Hematopoietic multipotent progenitor cell treated with erythropoietin and hydrocortisone succinate and interleukin-3 and kit ligand, for 8 days (in vitro differentiated cells): ENCODE measurements at regions not wholly inside any gene's neighbourhood (a gene's known extent, or its start where the extent isn't known, plus 50 kb on each side); places are given as distances from the start of the nearest gene placed in this dataset.
"Not testable (repeated sequence)": the region's sequence is repeated elsewhere in the genome, so short reads cannot be mapped to it uniquely, and the experiment has no call there.

ENCODE experiments used
- DNase-seq: peaks from one replicate; pipeline ENCODE4 v3.0.0-alpha.2; 2015

- DNase-seq, result no peak
Observed at GRCh38 chr16:26395700-26396099, 671.0 kb upstream of the C16orf82 start.

GRCh38 chr16:26396511-26397235, 670.1 kb upstream of the C16orf82 start:
- DNase-seq, result no peak

- no peak for DNase-seq
Observed at GRCh38 chr16:26413780-26414179, 652.9 kb upstream of the C16orf82 start.

- DNase-seq, result not testable (repeated sequence)
Observed at GRCh38 chr16:26419458-26419857, 647.3 kb upstream of the C16orf82 start.

- DNase-seq, result no peak
Observed at GRCh38 chr16:26430618-26431017, 636.1 kb upstream of the C16orf82 start.

GRCh38 chr16:26433807-26434206, 632.9 kb upstream of the C16orf82 start:
- no peak for DNase-seq

- DNase-seq, result no peak
Observed at GRCh38 chr16:26441178-26441577, 625.5 kb upstream of the C16orf82 start.

GRCh38 chr16:26442321-26442720, 624.4 kb upstream of the C16orf82 start:
- no peak for DNase-seq

GRCh38 chr16:26447570-26447969, 619.2 kb upstream of the C16orf82 start:
- no peak for DNase-seq

GRCh38 chr16:26453215-26453614, 613.5 kb upstream of the C16orf82 start:
- DNase-seq, result no peak

GRCh38 chr16:26454102-26454501, 612.6 kb upstream of the C16orf82 start:
- DNase-seq, result no peak

GRCh38 chr16:26456074-26456473, 610.7 kb upstream of the C16orf82 start:
- DNase-seq, result no peak

GRCh38 chr16:26457095-26457494, 609.6 kb upstream of the C16orf82 start:
- no peak for DNase-seq

- DNase-seq, result no peak
Observed at GRCh38 chr16:26457882-26458281, 608.8 kb upstream of the C16orf82 start.

GRCh38 chr16:26464576-26465266, 602.0 kb upstream of the C16orf82 start:
- DNase-seq, result no peak

- DNase-seq, result not testable (repeated sequence)
Observed at GRCh38 chr16:26474405-26474804, 592.3 kb upstream of the C16orf82 start.

- no peak for DNase-seq
Observed at GRCh38 chr16:26475596-26475995, 591.1 kb upstream of the C16orf82 start.

- DNase-seq, result no peak
Observed at GRCh38 chr16:26491101-26491670, 575.5 kb upstream of the C16orf82 start.

- DNase-seq, result no peak
Observed at GRCh38 chr16:26491962-26492361, 574.8 kb upstream of the C16orf82 start.

GRCh38 chr16:26493751-26494150, 573.0 kb upstream of the C16orf82 start:
- DNase-seq, result no peak

GRCh38 chr16:26497896-26498295, 568.8 kb upstream of the C16orf82 start:
- DNase-seq, result no peak

GRCh38 chr16:26500326-26500725, 566.4 kb upstream of the C16orf82 start:
- DNase-seq, result no peak

- no peak for DNase-seq
Observed at GRCh38 chr16:26505496-26505895, 561.2 kb upstream of the C16orf82 start.

GRCh38 chr16:26508946-26509345, 557.8 kb upstream of the C16orf82 start:
- DNase-seq, result not testable (repeated sequence)
